NCI-H2227 (cell line): ENCODE measurements at regions not wholly inside any gene's neighbourhood (a gene's known extent, or its start where the extent isn't known, plus 50 kb on each side); places are given as distances from the start of the nearest gene placed in this dataset.

Experiments
- DNase-seq: peaks from one replicate; lab custom pipeline; 2025; ENCODE audit not compliant: unreplicated experiment; lab: John Stamatoyannopoulos, UW

GRCh38 chr7:118671149-118671548 is 446.6 kb downstream of the ANKRD7 start:
- DNase-seq = no peak

GRCh38 chr7:118684796-118685195 is 460.3 kb downstream of the ANKRD7 start:
- DNase-seq = no peak

- no peak for DNase-seq
Observed at GRCh38 chr7:118689403-118689802, 464.9 kb downstream of the ANKRD7 start.

GRCh38 chr7:118696879-118697278 is 472.4 kb downstream of the ANKRD7 start:
- no peak for DNase-seq

GRCh38 chr7:118699222-118699621 is 474.7 kb downstream of the ANKRD7 start:
- DNase-seq = no peak

- no peak for DNase-seq
Observed at GRCh38 chr7:118708741-118709140, 484.2 kb downstream of the ANKRD7 start.

- DNase-seq = no peak
Observed at GRCh38 chr7:118711688-118712087, 487.2 kb downstream of the ANKRD7 start.

- DNase-seq = no peak
Observed at GRCh38 chr7:118713039-118713438, 488.5 kb downstream of the ANKRD7 start.

GRCh38 chr7:118720632-118721031 is 496.1 kb downstream of the ANKRD7 start:
- no peak for DNase-seq

- DNase-seq = no peak
Observed at GRCh38 chr7:118731854-118732253, 507.4 kb downstream of the ANKRD7 start.

GRCh38 chr7:118734541-118734940 is 510.0 kb downstream of the ANKRD7 start:
- DNase-seq = no peak

GRCh38 chr7:118735441-118735840 is 510.9 kb downstream of the ANKRD7 start:
- DNase-seq = no peak

- DNase-seq = no peak
Observed at GRCh38 chr7:118737935-118738334, 513.4 kb downstream of the ANKRD7 start.

GRCh38 chr7:118745927-118746326 is 521.4 kb downstream of the ANKRD7 start:
- no peak for DNase-seq

- no peak for DNase-seq
Observed at GRCh38 chr7:118747473-118747872, 523.0 kb downstream of the ANKRD7 start.

- DNase-seq = no peak
Observed at GRCh38 chr7:118753479-118753878, 529.0 kb downstream of the ANKRD7 start.

GRCh38 chr7:118754608-118755007 is 530.1 kb downstream of the ANKRD7 start:
- DNase-seq = no peak

GRCh38 chr7:118755067-118755625 is 530.6 kb downstream of the ANKRD7 start:
- DNase-seq = no peak

GRCh38 chr7:118757066-118757465 is 532.6 kb downstream of the ANKRD7 start:
- DNase-seq = no peak

- DNase-seq = no peak
Observed at GRCh38 chr7:118758582-118758981, 534.1 kb downstream of the ANKRD7 start.

- no peak for DNase-seq
Observed at GRCh38 chr7:118759921-118760320, 535.4 kb downstream of the ANKRD7 start.

GRCh38 chr7:118762451-118762850 is 537.9 kb downstream of the ANKRD7 start:
- DNase-seq = no peak

- DNase-seq = no peak
Observed at GRCh38 chr7:118764221-118764620, 539.7 kb downstream of the ANKRD7 start.

- DNase-seq = no peak
Observed at GRCh38 chr7:118771672-118772071, 547.2 kb downstream of the ANKRD7 start.
